GM12891 (cell line): ENCODE measurements at regions not wholly inside any gene's neighbourhood (a gene's known extent, or its start where the extent isn't known, plus 50 kb on each side); places are given as distances from the start of the nearest gene placed in this dataset.

Experiments used
- POLR2A ChIP-seq: IDR thresholded peaks from 2 replicates; pipeline ENCODE4 v1.6.1; 2011; ENCODE audit warnings: low read depth, low read length, control low read depth
- POLR2AphosphoS5 ChIP-seq: IDR thresholded peaks from 2 replicates; pipeline ENCODE4 v1.6.1; 2011; ENCODE audit warnings: low read depth, low read length, control low read depth

- TF ChIP-seq POLR2A (no peak), POLR2AphosphoS5 (no peak)
Measured at GRCh38 chr1:5734996-5735395, 257.2 kb downstream of the NPHP4 start.
